ENCODE measurements at regions not wholly inside any gene's neighbourhood (a gene's known extent, or its start where the extent isn't known, plus 50 kb on each side); places are given as distances from the start of the nearest gene placed in this dataset.

GRCh38 chr6:77177470-77177869 is 285.8 kb downstream of the HTR1B start:
- no peaks in the 10 kb centered on the region for H3K4me1 ChIP-seq (ENCODE audit: control insufficient read depth in 4 of 4, insufficient read depth in 4 of 4, low read length in 3 of 4)
- no peak overlapping the region for H3K27ac ChIP-seq (ENCODE audit: low read depth in 1 of 2, low read length in 2 of 2)
- no peak overlapping the region for H3K4me3 ChIP-seq (ENCODE audit: low read depth in 1 of 3, low read length in 3 of 3)
- no peaks in the 10 kb centered on the region for H3K9me3 ChIP-seq (ENCODE audit: control insufficient read depth in 4 of 4, low read length in 3 of 4)
- TF ChIP-seq EGR1 (IDR thresholded peaks at IDR 0.05; ENCODE audit: low read depth in 2 of 2) (no peak), RAD21 (IDR thresholded peaks at IDR 0.05) (no peak), HNF4A (conservative IDR thresholded peaks at IDR 0.05) (no peak), CTCF (IDR thresholded peaks at IDR 0.05; ENCODE audit: low read depth, low read length, missing input control) (no peak), NR2F2 (IDR thresholded peaks at IDR 0.05) (no peak), RXRA (IDR thresholded peaks at IDR 0.05) (no peak), SP1 (IDR thresholded peaks at IDR 0.05) (no peak), YY1 (IDR thresholded peaks at IDR 0.05) (no peak), ZBTB33 (IDR thresholded peaks at IDR 0.05) (no peak), GABPA (IDR thresholded peaks at IDR 0.05 in 1 of 2, conservative IDR thresholded peaks at IDR 0.05 in 1 of 2) (no peak), JUND (IDR thresholded peaks at IDR 0.05) (no peak), FOXA1 (IDR thresholded peaks at IDR 0.05) (no peak), TAF1 (conservative IDR thresholded peaks at IDR 0.05) (no peak), FOXA2 (IDR thresholded peaks at IDR 0.05) (no peak), MAX (IDR thresholded peaks at IDR 0.05) (no peak), HNF4G (IDR thresholded peaks at IDR 0.05) (no peak)
- TF ChIP-seq, protein P1, sequence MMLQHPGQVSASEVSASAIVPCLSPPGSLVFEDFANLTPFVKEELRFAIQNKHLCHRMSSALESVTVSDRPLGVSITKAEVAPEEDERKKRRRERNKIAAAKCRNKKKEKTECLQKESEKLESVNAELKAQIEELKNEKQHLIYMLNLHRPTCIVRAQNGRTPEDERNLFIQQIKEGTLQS (IDR thresholded peaks at IDR 0.05): no peak
- TF ChIP-seq, protein P2, sequence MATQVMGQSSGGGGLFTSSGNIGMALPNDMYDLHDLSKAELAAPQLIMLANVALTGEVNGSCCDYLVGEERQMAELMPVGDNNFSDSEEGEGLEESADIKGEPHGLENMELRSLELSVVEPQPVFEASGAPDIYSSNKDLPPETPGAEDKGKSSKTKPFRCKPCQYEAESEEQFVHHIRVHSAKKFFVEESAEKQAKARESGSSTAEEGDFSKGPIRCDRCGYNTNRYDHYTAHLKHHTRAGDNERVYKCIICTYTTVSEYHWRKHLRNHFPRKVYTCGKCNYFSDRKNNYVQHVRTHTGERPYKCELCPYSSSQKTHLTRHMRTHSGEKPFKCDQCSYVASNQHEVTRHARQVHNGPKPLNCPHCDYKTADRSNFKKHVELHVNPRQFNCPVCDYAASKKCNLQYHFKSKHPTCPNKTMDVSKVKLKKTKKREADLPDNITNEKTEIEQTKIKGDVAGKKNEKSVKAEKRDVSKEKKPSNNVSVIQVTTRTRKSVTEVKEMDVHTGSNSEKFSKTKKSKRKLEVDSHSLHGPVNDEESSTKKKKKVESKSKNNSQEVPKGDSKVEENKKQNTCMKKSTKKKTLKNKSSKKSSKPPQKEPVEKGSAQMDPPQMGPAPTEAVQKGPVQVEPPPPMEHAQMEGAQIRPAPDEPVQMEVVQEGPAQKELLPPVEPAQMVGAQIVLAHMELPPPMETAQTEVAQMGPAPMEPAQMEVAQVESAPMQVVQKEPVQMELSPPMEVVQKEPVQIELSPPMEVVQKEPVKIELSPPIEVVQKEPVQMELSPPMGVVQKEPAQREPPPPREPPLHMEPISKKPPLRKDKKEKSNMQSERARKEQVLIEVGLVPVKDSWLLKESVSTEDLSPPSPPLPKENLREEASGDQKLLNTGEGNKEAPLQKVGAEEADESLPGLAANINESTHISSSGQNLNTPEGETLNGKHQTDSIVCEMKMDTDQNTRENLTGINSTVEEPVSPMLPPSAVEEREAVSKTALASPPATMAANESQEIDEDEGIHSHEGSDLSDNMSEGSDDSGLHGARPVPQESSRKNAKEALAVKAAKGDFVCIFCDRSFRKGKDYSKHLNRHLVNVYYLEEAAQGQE (IDR thresholded peaks at IDR 0.05): no peak
- no peaks in the 10 kb centered on the region for H3K36me3 ChIP-seq (ENCODE audit: control insufficient read depth in 4 of 4, insufficient read depth in 3 of 4, low read depth in 1 of 4, low read length in 3 of 4)
- no peak for DNase-seq (ENCODE audit: low spot score)
- no peak overlapping the region for H3K9ac ChIP-seq (ENCODE audit: low read depth in 1 of 2, low read length in 2 of 2)
- H3K27me3 ChIP-seq (ENCODE audit: control insufficient read depth in 4 of 4, insufficient read depth in 4 of 4, low read length in 3 of 4): no peaks in the 10 kb centered on the region

Data from liver (tissue), 7 donors.